ENCODE measurements at regions not wholly inside any gene's neighbourhood (a gene's known extent, or its start where the extent isn't known, plus 50 kb on each side); places are given as distances from the start of the nearest gene placed in this dataset.

DNA sequence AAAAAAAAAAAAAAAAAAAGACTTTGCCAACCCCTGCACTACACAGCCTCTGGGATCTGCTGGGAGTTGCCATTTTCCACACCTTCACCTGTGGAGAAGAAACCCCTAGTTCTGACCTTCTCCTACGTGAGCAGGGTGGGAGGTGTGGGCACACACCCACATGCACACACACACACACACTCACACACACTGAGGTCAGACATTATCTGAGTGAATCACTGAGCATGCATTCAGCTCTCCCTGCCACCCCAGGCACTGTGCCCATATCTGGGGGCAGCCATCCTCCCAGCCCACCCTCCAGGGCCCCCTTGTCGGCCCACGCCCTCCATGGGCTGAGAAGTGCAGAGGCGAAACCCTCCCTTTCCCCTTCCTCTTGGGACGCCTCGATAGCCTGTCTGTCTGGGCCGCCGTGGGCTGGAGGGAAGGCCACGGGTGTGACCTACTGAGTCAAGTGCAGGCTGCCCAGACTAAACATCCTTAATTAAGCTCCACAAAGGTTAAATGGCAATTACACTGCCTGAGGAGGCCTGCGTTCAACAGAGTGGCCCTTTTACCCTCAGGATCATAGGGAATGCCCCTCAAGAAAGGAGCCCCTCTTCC, 143.8 kb downstream of the C16orf95 start:
- Mint-ChIP-seq H3K4me3 (ENCODE audit: low read depth) (no peak overlapping the region), H3K27me3 (peaks cover 19% of the 10 kb centered on the region), H3K4me1 (ENCODE audit: low read depth) (peaks cover 4% of the 10 kb centered on the region), H3K9me3 (ENCODE audit: low read depth) (no peaks in the 10 kb centered on the region), H3K36me3 (ENCODE audit: insufficient read depth) (no peaks in the 10 kb centered on the region), H3K27ac (no peak overlapping the region)
- no peak for DNase-seq (ENCODE audit: low spot score, unreplicated experiment)
- TF ChIP-seq, protein P1, sequence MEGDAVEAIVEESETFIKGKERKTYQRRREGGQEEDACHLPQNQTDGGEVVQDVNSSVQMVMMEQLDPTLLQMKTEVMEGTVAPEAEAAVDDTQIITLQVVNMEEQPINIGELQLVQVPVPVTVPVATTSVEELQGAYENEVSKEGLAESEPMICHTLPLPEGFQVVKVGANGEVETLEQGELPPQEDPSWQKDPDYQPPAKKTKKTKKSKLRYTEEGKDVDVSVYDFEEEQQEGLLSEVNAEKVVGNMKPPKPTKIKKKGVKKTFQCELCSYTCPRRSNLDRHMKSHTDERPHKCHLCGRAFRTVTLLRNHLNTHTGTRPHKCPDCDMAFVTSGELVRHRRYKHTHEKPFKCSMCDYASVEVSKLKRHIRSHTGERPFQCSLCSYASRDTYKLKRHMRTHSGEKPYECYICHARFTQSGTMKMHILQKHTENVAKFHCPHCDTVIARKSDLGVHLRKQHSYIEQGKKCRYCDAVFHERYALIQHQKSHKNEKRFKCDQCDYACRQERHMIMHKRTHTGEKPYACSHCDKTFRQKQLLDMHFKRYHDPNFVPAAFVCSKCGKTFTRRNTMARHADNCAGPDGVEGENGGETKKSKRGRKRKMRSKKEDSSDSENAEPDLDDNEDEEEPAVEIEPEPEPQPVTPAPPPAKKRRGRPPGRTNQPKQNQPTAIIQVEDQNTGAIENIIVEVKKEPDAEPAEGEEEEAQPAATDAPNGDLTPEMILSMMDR (IDR thresholded peaks at IDR 0.05; ENCODE audit: unreplicated experiment): no peak

DNA sequence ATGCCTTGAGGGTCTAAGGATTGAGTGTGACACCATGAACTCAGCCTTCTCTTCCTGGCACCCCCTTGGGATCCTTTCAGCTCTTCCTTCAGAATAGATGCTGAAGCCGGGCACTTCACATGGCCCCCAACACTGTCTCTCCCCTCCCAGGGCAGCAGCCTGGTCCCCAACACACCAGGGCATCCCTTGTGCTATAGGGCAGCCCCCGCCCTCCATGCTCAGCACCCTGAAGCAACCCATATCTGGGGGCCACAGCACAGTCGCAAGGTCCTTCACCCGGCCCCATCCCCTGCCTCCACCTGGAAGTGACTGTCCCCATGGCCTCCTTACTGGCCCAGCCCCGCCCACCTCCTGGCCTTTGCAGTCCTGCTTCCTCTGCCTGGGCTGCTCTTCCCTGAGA, 143.1 kb downstream of the C16orf95 start:
- no peak overlapping the region for H3K4me3 Mint-ChIP-seq (ENCODE audit: low read depth)
- DNase-seq (ENCODE audit: low spot score, unreplicated experiment): no peak
- no peaks in the 10 kb centered on the region for H3K36me3 Mint-ChIP-seq (ENCODE audit: insufficient read depth)
- TF ChIP-seq, protein P1 (IDR thresholded peaks at IDR 0.05; ENCODE audit: unreplicated experiment): no peak
- no peaks in the 10 kb centered on the region for H3K9me3 Mint-ChIP-seq (ENCODE audit: low read depth)
- peaks cover 19% of the 10 kb centered on the region for H3K27me3 Mint-ChIP-seq
- peaks cover 4% of the 10 kb centered on the region for H3K4me1 Mint-ChIP-seq (ENCODE audit: low read depth)
- no peak overlapping the region for H3K27ac Mint-ChIP-seq

DNA sequence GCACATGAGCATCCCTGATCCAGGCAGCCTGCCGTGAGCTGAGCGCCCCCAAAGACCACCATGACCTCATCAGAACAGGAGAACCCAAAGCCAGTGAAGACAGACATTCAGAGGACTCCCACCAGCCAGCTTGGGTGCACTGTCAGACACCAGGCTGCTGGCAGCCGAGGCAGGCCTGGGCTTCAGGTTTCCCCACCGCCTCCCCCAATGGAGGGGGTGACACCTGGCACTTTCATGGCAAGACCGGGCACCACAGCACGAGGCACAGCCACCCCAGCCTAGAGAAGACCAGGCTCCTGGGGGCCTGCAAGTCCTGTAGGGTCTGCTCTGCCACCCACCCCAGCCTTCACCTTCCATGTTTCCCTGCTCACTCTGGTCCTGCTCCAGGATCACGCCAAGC, 140.5 kb downstream of the C16orf95 start:
- Mint-ChIP-seq H3K4me3 (ENCODE audit: low read depth) (no peak overlapping the region), H3K27me3 (peaks cover 21% of the 10 kb centered on the region), H3K36me3 (ENCODE audit: insufficient read depth) (no peaks in the 10 kb centered on the region), H3K9me3 (ENCODE audit: low read depth) (no peaks in the 10 kb centered on the region), H3K27ac (no peak overlapping the region), H3K4me1 (ENCODE audit: low read depth) (no peaks in the 10 kb centered on the region)
- no peak for DNase-seq (ENCODE audit: low spot score, unreplicated experiment)
- TF ChIP-seq, protein P1 (IDR thresholded peaks at IDR 0.05; ENCODE audit: unreplicated experiment): no peak

DNA sequence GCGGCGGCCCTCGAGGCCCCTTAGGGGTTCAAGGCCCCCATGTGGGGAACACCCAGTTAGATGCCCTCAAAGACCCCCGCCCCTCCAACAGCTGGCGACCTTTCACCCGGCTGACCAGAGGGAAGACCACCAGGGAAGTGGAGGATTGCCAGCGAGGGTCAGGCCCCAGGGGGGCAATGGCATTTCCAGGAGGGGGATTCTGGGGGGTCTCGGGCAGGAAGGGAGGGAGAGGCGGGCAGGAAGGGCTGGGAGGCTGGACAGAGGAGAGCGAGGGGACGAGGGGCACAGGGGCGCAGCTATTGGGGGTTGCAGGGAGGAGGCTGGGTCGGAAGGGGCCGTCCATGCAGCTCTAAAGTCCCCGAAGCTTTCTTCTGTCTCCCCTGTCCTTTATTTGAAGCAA, 139.5 kb downstream of the C16orf95 start:
- TF ChIP-seq, protein P1 (IDR thresholded peaks at IDR 0.05; ENCODE audit: unreplicated experiment): no peak

DNA sequence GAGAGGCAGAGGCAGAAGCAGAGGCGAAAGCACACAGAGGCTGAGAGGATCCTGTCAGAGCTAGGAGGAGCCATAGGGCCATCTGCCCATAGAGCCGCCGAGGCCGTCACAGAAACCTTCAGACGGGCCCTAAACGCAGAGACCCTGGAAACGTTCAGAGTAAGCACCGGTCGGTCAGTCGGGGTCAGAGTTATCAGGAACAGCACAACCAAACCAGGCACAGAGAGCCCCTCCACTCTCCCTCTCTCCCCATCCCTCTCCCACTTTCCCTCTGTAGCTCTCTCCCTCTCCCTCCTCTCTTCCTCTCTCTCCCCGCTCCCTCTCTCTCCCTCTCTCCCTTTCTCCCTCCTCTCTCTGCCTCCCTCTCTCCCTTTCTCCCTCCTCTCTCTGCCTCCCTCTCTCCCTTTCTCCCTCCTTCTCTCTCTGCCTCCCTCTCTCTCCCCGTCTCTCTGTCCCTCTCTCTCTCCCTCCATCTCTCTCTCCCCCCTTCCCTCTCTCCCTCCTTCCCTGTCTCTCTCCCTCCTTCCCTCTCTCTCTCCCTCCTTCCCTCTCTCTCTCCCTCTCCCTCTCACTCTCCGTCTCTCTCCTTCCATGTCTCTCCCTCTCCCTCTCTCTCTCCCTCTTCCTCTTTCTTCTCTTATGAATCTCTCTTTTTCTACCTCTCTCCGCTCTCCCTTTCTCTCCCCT, 138.9 kb downstream of the C16orf95 start:
- Mint-ChIP-seq H3K36me3 (ENCODE audit: insufficient read depth) (no peaks in the 10 kb centered on the region), H3K27me3 (peaks cover 21% of the 10 kb centered on the region), H3K27ac (no peak overlapping the region), H3K4me3 (ENCODE audit: low read depth) (no peak overlapping the region), H3K4me1 (ENCODE audit: low read depth) (no peaks in the 10 kb centered on the region), H3K9me3 (ENCODE audit: low read depth) (no peaks in the 10 kb centered on the region)
- DNase-seq (ENCODE audit: low spot score, unreplicated experiment): no peak
- TF ChIP-seq, protein P1 (IDR thresholded peaks at IDR 0.05; ENCODE audit: unreplicated experiment): no peak

More for the DNA sequence above, 139.5 kb downstream of the C16orf95 start:
- H3K4me3 Mint-ChIP-seq (ENCODE audit: low read depth): no peak overlapping the region
- no peak overlapping the region for H3K27ac Mint-ChIP-seq
- no peaks in the 10 kb centered on the region for H3K4me1 Mint-ChIP-seq (ENCODE audit: low read depth)
- no peaks in the 10 kb centered on the region for H3K36me3 Mint-ChIP-seq (ENCODE audit: insufficient read depth)
- H3K27me3 Mint-ChIP-seq: peaks cover 21% of the 10 kb centered on the region
- DNase-seq (ENCODE audit: low spot score, unreplicated experiment): no peak
- no peaks in the 10 kb centered on the region for H3K9me3 Mint-ChIP-seq (ENCODE audit: low read depth)
